CD4-positive, alpha-beta T cell treated with Interleukin-6 for 4 hours (primary cell): ENCODE measurements at regions not wholly inside any gene's neighbourhood (a gene's known extent, or its start where the extent isn't known, plus 50 kb on each side); places are given as distances from the start of the nearest gene placed in this dataset.
"Not testable (repeated sequence)": the region's sequence is repeated elsewhere in the genome, so short reads cannot be mapped to it uniquely, and the experiment has no call there.

ENCODE experiments used
- DNase-seq: peaks from one replicate; pipeline ENCODE4 v3.0.0-alpha.2; 2020; ENCODE audit warnings: mixed read lengths

GRCh38 chr10:9334270-9334669 lies 1279.8 kb downstream of the GATA3 start:
- DNase-seq, result no peak

DNA sequence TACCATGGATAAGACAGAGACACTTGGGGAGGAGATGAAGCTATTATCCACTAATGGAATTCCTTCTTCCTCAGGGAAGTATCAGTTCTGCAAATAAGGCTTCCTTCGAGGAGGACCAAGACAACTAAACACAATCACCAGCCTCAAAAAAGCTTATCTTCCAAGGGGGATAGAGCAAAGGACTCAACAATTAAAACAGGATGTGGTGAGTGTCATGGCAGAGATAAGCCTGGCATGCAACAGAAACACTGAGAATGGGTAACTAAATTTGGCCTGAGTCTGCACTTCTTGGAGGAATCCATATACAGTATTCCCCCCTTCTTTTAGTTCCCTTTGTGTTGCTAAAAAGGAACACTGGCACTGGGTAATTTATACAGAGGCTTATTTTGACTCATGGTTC lies 1285.2 kb downstream of the GATA3 start:
- no peak for DNase-seq

DNA sequence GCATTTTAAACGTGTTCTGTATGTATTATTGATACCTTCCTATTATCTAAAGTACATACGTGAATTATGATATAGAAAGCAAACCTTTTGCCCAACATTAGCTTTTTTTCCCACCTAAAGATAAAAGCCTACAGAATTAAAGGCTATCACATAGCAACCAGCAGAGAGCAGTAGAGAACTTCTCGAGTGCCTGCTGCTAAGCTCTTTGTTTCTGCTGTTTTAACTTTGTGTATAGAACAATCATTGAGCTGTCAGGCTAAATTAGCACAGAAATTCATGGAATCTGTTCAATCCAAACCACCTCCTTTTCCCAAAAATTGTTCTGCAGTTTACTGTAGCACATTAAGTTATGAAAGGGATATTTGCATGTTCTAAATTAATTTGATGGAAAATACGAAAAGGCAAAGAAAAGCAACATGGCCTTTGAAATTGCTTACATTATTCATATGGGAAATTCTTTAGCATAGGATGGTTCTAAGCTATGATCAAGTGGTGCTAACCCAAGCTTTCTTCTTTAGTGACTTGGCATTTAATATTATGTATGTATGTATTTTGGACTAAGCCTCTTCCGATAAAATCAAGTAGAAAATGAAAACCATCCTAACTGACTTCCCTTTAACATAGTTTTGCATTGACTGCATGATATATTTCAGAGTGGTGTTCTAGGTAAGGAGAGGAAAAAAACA lies 1288.5 kb downstream of the GATA3 start:
- DNase-seq, result no peak

- not testable (repeated sequence) for DNase-seq
Measured at GRCh38 chr10:9347933-9348332, 1293.4 kb downstream of the GATA3 start.

GRCh38 chr10:9357471-9357870 lies 1303.0 kb downstream of the GATA3 start:
- DNase-seq, result no peak

- peak; percentile 9 for DNase-seq
Measured at GRCh38 chr10:9362721-9363120, 1308.2 kb downstream of the GATA3 start.

DNA sequence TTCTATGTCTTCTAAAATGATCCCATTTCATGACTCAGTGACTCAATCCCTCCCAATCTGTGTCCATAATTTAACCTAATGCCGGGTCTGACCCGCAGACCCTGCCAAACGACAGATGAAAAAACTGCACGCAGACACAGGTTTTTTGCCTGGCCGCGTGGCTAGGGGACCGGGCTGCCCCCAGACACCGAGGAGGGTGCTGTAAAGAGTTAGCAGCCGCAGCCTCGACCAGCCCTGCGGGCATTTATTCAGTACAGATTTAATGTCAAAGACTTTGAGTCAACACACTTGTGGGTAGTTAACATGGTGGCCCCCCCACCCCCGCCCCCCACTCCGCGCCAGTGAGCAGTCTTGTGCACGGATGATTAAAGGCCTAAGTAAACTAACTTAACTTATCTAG lies 1324.7 kb downstream of the GATA3 start:
- DNase-seq, result no peak

- no peak for DNase-seq
Measured at GRCh38 chr10:9381733-9382532, 1327.4 kb downstream of the GATA3 start.

DNA sequence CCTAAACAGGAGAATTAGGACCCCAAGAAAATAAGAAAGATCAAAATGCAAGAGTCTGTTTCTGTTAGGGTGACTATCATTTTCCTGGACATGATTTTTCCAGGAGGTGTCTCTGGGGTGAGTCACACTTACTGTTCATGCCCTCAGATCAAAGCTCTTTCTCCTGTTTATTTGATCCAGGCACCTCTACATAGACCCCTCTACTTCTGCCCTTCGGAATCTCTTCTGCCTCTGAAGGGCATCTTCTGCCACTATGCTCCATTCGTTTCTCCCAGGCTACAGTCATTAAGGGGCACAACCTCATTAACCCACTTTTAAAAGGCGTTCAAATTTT lies 1328.0 kb downstream of the GATA3 start:
- DNase-seq, result no peak

DNA sequence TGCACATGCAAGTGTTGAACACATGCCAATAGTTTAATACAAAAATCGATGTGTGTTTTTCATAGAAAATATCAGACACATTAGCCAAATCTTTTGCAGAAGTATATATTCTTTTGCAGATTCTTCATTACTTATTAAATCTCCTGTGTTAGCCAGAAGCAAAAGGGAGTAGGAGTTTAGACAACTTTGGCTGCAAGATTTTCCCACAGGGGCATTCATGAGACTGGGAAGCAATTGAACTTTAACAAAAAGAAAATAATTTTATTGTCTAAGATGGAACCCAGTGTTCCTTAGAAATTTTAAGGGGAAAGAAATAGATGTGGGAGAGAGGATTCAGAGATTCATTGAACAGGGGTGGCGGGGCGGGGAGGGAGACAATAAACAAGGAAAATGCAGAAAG lies 1336.0 kb downstream of the GATA3 start:
- DNase-seq, result no peak

GRCh38 chr10:9399275-9399983 lies 1344.9 kb downstream of the GATA3 start:
- no peak for DNase-seq

DNA sequence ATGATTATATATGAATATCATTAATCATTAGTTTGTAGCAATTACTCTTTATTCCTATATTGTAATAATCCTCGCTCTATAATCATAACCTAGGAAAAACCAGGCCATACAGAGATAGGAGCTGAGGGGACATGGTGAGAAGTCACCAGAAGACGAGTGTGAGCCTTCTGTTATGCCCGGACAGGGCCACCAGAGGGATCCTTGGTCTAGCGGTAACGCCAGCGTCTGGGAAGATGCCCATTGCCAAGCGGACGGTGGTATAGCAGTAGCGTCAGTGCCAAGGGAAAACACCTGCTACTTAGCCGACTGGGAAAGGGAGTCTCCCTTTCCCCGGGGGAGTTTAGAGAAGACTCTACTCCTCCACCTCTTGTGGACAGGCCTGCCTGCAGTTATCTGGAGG lies 1347.6 kb downstream of the GATA3 start:
- DNase-seq, result not testable (repeated sequence)

- not testable (repeated sequence) for DNase-seq
Measured at GRCh38 chr10:9402507-9403195, 1348.2 kb downstream of the GATA3 start.

DNA sequence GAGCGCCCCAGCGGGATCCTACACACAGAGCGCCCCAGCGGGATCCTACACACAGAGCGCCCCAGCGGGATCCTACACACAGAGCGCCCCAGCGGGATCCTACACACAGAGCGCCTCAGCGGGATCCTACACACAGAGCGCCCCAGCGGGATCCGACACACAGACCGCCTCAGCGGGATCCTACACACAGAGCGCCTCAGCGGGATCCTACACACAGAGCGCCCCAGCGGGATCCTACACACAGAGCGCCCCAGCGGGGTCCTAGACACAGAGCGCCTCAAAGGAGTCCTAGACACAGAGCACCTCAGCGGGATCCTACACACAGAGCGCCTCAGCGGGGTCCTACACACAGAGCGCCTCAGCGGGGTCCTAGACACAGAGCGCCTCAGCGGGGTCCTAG lies 1352.7 kb downstream of the GATA3 start:
- DNase-seq, result not testable (repeated sequence)

DNA sequence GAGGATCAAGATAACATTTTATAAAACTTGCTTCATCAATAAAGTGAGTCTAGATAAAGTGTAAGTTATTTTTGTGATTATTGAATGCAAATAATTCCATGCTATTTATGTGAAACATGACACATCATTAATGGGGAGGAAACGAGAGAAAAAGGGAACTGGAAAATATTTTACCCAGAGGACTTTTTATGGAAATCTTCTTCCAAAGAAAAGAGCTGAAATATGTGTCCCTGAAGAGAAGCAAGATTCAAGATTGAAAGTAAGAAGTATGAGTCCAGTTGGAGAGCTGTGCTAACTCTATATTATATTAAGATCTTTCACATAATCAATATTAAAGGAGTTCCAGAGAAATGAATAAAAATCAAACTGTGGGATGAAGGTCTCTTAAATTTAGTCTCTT lies 1361.8 kb downstream of the GATA3 start:
- DNase-seq, result no peak

GRCh38 chr10:9419757-9420156 lies 1365.3 kb downstream of the GATA3 start:
- no peak for DNase-seq

DNA sequence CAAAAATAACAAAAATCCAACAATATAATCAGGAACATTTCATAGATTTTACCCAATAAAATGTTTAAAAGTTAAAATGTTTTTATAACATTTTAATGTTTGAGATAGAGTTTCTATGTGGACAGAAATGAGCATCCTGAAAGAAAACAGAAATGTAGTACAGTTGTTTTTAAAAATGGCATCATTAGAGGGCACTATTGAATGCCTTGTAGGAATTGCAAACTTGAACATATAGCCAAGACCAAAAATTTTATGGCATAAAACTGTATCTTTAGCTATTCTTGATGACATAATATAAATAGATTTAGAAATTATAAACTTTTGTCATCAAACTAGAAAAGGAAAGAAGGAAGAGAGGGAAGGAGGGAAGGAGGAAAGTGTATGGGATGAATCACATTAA lies 1372.7 kb downstream of the GATA3 start:
- no peak for DNase-seq

- no peak for DNase-seq
Measured at GRCh38 chr10:9437131-9437530, 1382.6 kb downstream of the GATA3 start.

- no peak for DNase-seq
Measured at GRCh38 chr10:9443758-9444157, 1389.3 kb downstream of the GATA3 start.

DNA sequence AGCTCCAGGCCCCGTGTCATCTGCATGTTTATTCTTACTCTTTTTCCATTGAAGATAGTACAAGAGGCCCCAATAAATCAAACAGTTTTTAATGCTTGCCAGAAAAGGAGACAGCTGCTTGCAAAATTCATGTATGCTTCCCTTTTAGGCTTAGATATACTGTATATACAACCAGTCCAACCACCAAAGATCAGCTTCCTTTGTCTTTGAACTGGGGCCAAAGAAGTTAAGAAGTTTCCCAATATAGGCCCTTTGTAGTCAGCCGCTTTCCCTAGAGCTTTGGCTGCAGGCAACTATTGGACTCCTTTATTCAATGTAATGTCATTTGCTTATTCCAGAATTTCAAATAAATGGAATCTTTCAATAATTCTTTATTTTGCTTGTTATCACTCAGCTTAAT lies 1395.0 kb downstream of the GATA3 start:
- DNase-seq, result no peak

- DNase-seq, result no peak
Measured at GRCh38 chr10:9450801-9451200, 1396.3 kb downstream of the GATA3 start.

DNA sequence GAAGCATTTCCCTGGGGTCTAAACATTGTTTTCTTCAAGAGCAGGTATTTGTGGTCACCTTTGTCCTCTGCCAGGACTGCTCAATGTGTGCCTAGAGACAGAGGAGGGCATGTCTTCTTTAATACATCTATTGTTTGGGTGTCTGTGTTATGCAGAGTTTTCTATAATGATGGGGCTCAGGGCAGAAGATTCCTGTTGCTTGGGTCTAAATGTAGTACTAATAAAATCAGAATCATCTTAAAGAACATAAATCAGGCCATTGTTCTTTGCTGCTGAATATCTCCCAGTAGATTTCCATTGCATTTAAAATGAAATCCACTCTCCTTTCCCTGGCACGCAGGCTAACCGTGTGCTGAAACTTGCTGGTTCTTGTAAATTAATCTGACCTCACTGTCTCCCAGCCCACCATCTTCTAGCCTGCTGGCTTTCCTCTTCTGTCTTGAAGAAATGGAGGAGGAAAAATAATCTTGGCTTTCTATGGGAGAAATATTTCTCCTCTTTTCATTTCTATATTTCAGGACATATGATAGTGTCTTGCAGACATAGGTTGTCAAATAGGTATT lies 1396.8 kb downstream of the GATA3 start:
- no peak for DNase-seq

DNA sequence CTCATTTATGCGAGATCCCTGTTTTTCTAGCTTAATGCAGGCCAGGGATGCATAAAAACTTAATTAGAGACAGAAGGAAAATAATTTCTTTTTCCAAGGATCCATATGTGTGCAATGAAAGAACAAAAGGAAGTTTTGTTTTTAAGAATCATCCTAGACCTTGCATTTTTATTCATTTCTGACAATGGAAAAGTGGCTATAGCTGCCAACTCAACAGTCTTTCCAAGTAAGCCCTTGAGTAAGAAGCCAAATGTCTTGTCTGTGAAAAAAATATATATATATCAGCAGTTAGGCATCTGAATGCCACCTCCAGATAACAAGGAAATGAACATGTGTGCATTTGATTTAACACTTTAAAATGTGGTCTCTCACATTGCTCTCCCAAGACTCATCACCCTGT lies 1397.6 kb downstream of the GATA3 start:
- DNase-seq, result no peak
